GM19035 (cell line): ENCODE measurements at regions not wholly inside any gene's neighbourhood (a gene's known extent, or its start where the extent isn't known, plus 50 kb on each side); places are given as distances from the start of the nearest gene placed in this dataset.
"Not testable (repeated sequence)": the region's sequence is repeated elsewhere in the genome, so short reads cannot be mapped to it uniquely, and the experiment has no call there.

ENCODE experiments used
- ATAC-seq: cut with Tn5 transposase; IDR thresholded peaks from one replicate; pipeline ENCODE4 v1.9.1; 2021; ENCODE audit not compliant: unreplicated experiment

- ATAC-seq: no peak
Observed at GRCh38 chr1:14371771-14372497, 226.6 kb upstream of the KAZN start.

- no peak for ATAC-seq
Observed at GRCh38 chr1:14372526-14372925, 226.0 kb upstream of the KAZN start.

GRCh38 chr1:14373081-14373758, 225.3 kb upstream of the KAZN start:
- no peak for ATAC-seq

GRCh38 chr1:14375226-14375625, 223.3 kb upstream of the KAZN start:
- no peak for ATAC-seq

GRCh38 chr1:14377386-14377785, 221.1 kb upstream of the KAZN start:
- no peak for ATAC-seq

GRCh38 chr1:14380408-14380807, 218.1 kb upstream of the KAZN start:
- no peak for ATAC-seq

- ATAC-seq: no peak
Observed at GRCh38 chr1:14390816-14391215, 207.7 kb upstream of the KAZN start.

GRCh38 chr1:14392161-14392858, 206.2 kb upstream of the KAZN start:
- ATAC-seq: no peak

GRCh38 chr1:14392859-14393365, 205.6 kb upstream of the KAZN start:
- ATAC-seq: no peak

GRCh38 chr1:14396100-14396499, 202.4 kb upstream of the KAZN start:
- ATAC-seq: no peak

GRCh38 chr1:14403961-14404645, 194.4 kb upstream of the KAZN start:
- ATAC-seq: no peak

GRCh38 chr1:14404862-14405301, 193.6 kb upstream of the KAZN start:
- no peak for ATAC-seq

GRCh38 chr1:14412235-14412634, 186.2 kb upstream of the KAZN start:
- ATAC-seq: no peak

- ATAC-seq: no peak
Observed at GRCh38 chr1:14413819-14414490, 184.5 kb upstream of the KAZN start.

- ATAC-seq: no peak
Observed at GRCh38 chr1:14415396-14415795, 183.1 kb upstream of the KAZN start.

GRCh38 chr1:14419778-14420218, 178.7 kb upstream of the KAZN start:
- not testable (repeated sequence) for ATAC-seq

- no peak for ATAC-seq
Observed at GRCh38 chr1:14420686-14421085, 177.8 kb upstream of the KAZN start.

GRCh38 chr1:14421295-14421976, 177.0 kb upstream of the KAZN start:
- ATAC-seq: no peak

GRCh38 chr1:14421977-14422609, 176.4 kb upstream of the KAZN start:
- ATAC-seq: no peak
